OCI-LY7 (cell line): ENCODE measurements at regions not wholly inside any gene's neighbourhood (a gene's known extent, or its start where the extent isn't known, plus 50 kb on each side); places are given as distances from the start of the nearest gene placed in this dataset.

Experiments
- BruUV-seq: library from RNA; stranded (reverse); fragments of 400-500 nt; replicated peaks from 2 replicates; lab custom pipeline; 2021; lab: Mats Ljungman, UMichigan
- CTCF ChIA-PET: fragments of 300-600 bp; sonication (Branson Sonifier 250); formaldehyde crosslinking; loops from one replicate; lab custom pipeline; 2022; ENCODE audit warnings: antibody characterized with exemption; ENCODE audit not compliant: unreplicated experiment; lab: Charles Lee
- POLR2A ChIA-PET: fragments of 300-600 bp; sonication (Branson Sonifier 250); formaldehyde crosslinking; loops from one replicate; lab custom pipeline; 2022; ENCODE audit warnings: antibody characterized with exemption; lab: Charles Lee
- DNase-seq: peaks from one replicate; pipeline ENCODE4 v3.0.0-alpha.2; 2015; ENCODE audit warnings: low spot score
- H2AFZ ChIP-seq: fragments of 200-600 bp; sonication (generic), shearing (Covaris generic); 2 replicates; pipeline ENCODE4 v1.6.1; 2014; ENCODE audit warnings: mild to moderate bottlenecking, antibody characterized with exemption, low read length, moderate library complexity
- H3K27ac ChIP-seq: fragments of 200-600 bp; sonication (generic); 2 replicates; pipeline ENCODE4 v1.5.1; 2014; ENCODE audit warnings: mixed run types, low read depth, mild to moderate bottlenecking, moderate library complexity, low read length, inconsistent platforms; ENCODE audit not compliant: poor library complexity, severe bottlenecking
- H3K36me3 ChIP-seq: fragments of 200-600 bp; sonication (generic); 2 replicates; pipeline ENCODE4 v1.6.1; 2014; ENCODE audit warnings: mild to moderate bottlenecking, antibody characterized with exemption, low read length, moderate library complexity, mixed read lengths; ENCODE audit not compliant: insufficient read depth
- H3K4me1 ChIP-seq: fragments of 200-600 bp; sonication (generic); 2 replicates; pipeline ENCODE4 v1.5.1; 2014; ENCODE audit warnings: mild to moderate bottlenecking, low read length; ENCODE audit not compliant: insufficient read depth, poor library complexity, severe bottlenecking
- H3K4me2 ChIP-seq: fragments of 200-600 bp; sonication (generic); 2 replicates; pipeline ENCODE4 v1.6.1; 2014; ENCODE audit warnings: mild to moderate bottlenecking, low read length
- H3K4me3 ChIP-seq: fragments of 200-600 bp; sonication (generic); 2 replicates; pipeline ENCODE4 v1.5.1; 2014; ENCODE audit warnings: mild to moderate bottlenecking, low read depth, low read length; ENCODE audit not compliant: poor library complexity, severe bottlenecking
- H3K79me2 ChIP-seq: fragments of 200-600 bp; sonication (generic); 2 replicates; pipeline ENCODE4 v1.6.1; 2016; ENCODE audit warnings: low read depth, mild to moderate bottlenecking, low read length, moderate library complexity, mixed read lengths; ENCODE audit not compliant: insufficient read depth
- H3K9me2 ChIP-seq: fragments of 200-600 bp; sonication (generic); 2 replicates; pipeline ENCODE4 v1.6.1; 2016; ENCODE audit warnings: mild to moderate bottlenecking, low read length, mixed read lengths; ENCODE audit not compliant: insufficient read depth
- H3K9me3 ChIP-seq: fragments of 200-600 bp; sonication (generic); 2 replicates; pipeline ENCODE4 v1.6.1; 2014; ENCODE audit warnings: mild to moderate bottlenecking, mixed run types, low read length, mixed read lengths
- H4K20me1 ChIP-seq: fragments of 200-600 bp; sonication (generic); 2 replicates; pipeline ENCODE4 v1.6.1; 2014; ENCODE audit warnings: mild to moderate bottlenecking, antibody characterized with exemption, low read length, moderate library complexity, mixed read lengths; ENCODE audit not compliant: insufficient read depth
- EZH2phosphoT487 ChIP-seq: fragments of 200-600 bp; sonication (generic); IDR thresholded peaks from 2 replicates; pipeline ENCODE4 v1.6.1; 2018; ENCODE audit warnings: low read depth, borderline replicate concordance, mild to moderate bottlenecking, mixed run types, antibody characterized with exemption, low read length, moderate library complexity, mixed read lengths
- intact Hi-C: fragments of 100-400 bp; cut with micrococcal nuclease; formaldehyde crosslinking; loops from one replicate; pipeline ENCODE4 v1.10.0; 2022; ENCODE audit not compliant: unreplicated experiment
- TF ChIP-seq, protein P1 (sequence below): fragments of 200-600 bp; sonication (generic); conservative IDR thresholded peaks from 2 replicates; pipeline ENCODE4 v1.5.1; 2014; ENCODE audit warnings: mild to moderate bottlenecking, antibody characterized with exemption, low read length, moderate library complexity, mixed read lengths

DNA sequence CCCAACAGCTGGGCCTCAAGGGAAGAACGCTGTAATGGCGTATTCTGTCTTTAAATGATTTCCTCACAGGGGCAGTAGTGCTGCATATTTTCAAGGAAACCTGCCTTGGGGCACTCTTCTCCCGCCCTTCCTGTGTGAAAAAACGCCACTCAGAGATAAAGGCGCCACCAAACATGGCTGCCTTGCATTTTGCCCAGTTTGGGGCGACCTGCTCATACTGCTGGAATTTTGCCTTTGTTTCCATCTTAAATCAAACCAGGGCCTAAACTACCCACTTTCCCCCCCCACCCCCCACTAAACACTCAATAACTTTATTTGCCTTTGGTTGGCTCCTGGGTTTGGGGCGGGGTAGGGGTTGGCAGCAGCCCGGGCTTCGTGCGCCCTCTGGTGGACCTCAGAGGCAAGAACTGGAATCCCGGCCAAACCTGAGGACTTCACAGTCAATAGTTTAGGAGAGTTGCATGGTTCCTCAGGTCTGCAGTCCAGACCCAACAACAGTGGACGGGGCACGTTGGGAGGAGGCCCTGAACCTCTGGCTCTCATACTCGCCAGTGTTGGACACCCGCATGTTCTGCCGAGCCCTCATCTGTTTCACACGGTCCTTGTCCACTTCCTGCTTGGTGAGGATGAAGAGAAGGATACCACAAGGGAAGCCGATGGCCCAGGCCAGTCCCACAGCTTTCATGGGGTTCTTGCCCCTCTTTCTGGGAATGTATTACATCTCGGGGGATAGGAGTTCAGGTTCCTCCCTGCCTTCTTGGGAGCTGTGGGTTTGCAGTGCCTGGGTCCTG, 220.1 kb upstream of the STK26 start:
- H3K4me3 ChIP-seq: no peak overlapping the region
- no peaks in the 10 kb centered on the region for H3K9me3 ChIP-seq
- no peaks in the 10 kb centered on the region for H4K20me1 ChIP-seq
- no peak overlapping the region for H3K4me2 ChIP-seq
- CTCF ChIA-PET: no interaction called here
- no TSS peak for BruUV-seq
- H3K4me1 ChIP-seq: no peaks in the 10 kb centered on the region
- H3K79me2 ChIP-seq: no peaks in the 10 kb centered on the region
- POLR2A ChIA-PET: no interaction called here
- H3K9me2 ChIP-seq: no peaks in the 10 kb centered on the region
- no peak overlapping the region for H3K27ac ChIP-seq
- H3K36me3 ChIP-seq: no peaks in the 10 kb centered on the region
- peak; percentile 23 for DNase-seq
- TF ChIP-seq, protein P1, sequence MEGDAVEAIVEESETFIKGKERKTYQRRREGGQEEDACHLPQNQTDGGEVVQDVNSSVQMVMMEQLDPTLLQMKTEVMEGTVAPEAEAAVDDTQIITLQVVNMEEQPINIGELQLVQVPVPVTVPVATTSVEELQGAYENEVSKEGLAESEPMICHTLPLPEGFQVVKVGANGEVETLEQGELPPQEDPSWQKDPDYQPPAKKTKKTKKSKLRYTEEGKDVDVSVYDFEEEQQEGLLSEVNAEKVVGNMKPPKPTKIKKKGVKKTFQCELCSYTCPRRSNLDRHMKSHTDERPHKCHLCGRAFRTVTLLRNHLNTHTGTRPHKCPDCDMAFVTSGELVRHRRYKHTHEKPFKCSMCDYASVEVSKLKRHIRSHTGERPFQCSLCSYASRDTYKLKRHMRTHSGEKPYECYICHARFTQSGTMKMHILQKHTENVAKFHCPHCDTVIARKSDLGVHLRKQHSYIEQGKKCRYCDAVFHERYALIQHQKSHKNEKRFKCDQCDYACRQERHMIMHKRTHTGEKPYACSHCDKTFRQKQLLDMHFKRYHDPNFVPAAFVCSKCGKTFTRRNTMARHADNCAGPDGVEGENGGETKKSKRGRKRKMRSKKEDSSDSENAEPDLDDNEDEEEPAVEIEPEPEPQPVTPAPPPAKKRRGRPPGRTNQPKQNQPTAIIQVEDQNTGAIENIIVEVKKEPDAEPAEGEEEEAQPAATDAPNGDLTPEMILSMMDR: peak; percentile 73
- no peak for TF ChIP-seq EZH2phosphoT487
- no peak overlapping the region for H2AFZ ChIP-seq
- intact Hi-C loops: no loop called here

DNA sequence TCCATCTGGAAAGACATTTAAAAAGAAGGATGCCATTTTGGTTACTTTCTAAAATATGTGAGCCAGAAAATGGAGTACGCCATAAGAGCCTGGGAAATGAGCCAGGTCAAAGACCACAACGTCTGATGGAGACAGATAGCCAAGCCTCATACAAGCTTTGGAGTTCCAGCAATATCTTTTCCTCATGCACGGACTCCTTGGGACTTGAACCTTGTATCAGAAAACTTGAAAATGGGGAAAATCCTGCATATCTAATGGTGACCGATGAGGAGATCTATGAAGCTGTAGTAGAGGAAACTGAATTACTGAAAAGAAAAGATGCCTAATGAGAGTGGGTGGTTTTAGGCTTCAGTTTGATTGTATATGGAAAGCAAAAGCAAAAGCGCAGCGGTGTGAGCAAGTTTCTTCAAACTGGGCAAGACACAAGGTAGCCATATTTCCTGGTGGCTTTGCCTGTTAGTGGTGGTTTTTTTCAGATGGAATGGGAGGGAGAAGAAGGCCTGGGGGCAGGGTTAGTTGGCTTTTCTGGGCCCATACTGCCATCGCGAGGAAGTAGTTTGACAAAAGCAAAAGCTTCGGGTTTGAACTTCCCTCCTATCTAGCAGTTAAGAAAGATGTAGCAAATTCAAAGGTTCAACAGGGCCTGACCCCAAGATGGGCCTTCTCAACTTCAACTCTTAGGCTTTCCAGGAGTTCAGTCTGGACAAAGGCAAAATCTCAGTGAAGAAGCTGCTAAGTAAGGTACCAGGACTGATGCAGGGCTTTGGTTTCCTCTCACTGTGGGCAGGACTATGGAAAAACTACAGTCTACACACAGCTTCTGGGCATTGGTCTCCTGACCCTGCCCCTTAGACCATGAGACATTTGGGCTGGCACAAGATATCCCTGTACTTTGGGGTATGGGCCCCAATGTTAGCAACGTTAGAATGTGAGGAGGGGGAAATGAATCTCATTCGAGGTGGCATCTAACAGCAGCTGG, 210.0 kb upstream of the STK26 start:
- CTCF ChIA-PET: no interaction called here
- H3K4me2 ChIP-seq: no peak overlapping the region
- intact Hi-C loops: no loop called here
- no peaks in the 10 kb centered on the region for H3K79me2 ChIP-seq
- no TSS peak for BruUV-seq
- no peak overlapping the region for H3K27ac ChIP-seq
- H3K36me3 ChIP-seq: no peaks in the 10 kb centered on the region
- no peak overlapping the region for H3K4me3 ChIP-seq
- POLR2A ChIA-PET: no interaction called here
- H3K4me1 ChIP-seq: no peaks in the 10 kb centered on the region
- TF ChIP-seq EZH2phosphoT487: no peak
- TF ChIP-seq, protein P1: no peak
- H3K9me3 ChIP-seq: no peaks in the 10 kb centered on the region
- H3K9me2 ChIP-seq: no peaks in the 10 kb centered on the region
- H2AFZ ChIP-seq: no peak overlapping the region
- no peaks in the 10 kb centered on the region for H4K20me1 ChIP-seq
- DNase-seq: no peak
